Activated B cell treated with CpG ODN at 0.5 μM for 24 hours (primary cell): ENCODE measurements at regions not wholly inside any gene's neighbourhood (a gene's known extent, or its start where the extent isn't known, plus 50 kb on each side); places are given as distances from the start of the nearest gene placed in this dataset.

ENCODE experiments used
- ATAC-seq: fragments of 200-7000 bp; cut with Tn5 transposase; one replicate; pipeline ENCODE4 v1.10.0; 2021; ENCODE audit warnings: low read depth, mild to moderate bottlenecking, moderate library complexity
- CTCF ChIA-PET: fragments of 350-600 bp; sonication (Branson Sonifier 250); formaldehyde crosslinking; loops from one replicate; lab custom pipeline; 2021; ENCODE audit warnings: antibody characterized with exemption; lab: Charles Lee
- POLR2A ChIA-PET: fragments of 350-600 bp; sonication (Branson Sonifier 250); formaldehyde crosslinking; loops from one replicate; lab custom pipeline; 2021; ENCODE audit warnings: antibody characterized with exemption; lab: Charles Lee
- DNase-seq: peaks from one replicate; pipeline ENCODE4 v3.0.0; 2022
- H3K27ac Mint-ChIP-seq: one replicate; pipeline ENCODE4 v1.8.0; 2020; ENCODE audit warnings: mixed read lengths
- H3K27me3 Mint-ChIP-seq: one replicate; pipeline ENCODE4 v1.8.0; 2021; ENCODE audit warnings: mixed read lengths
- H3K36me3 Mint-ChIP-seq: one replicate; pipeline ENCODE4 v1.8.0; 2021; ENCODE audit warnings: low read depth, mixed read lengths
- H3K4me1 Mint-ChIP-seq: one replicate; pipeline ENCODE4 v1.8.0; 2021; ENCODE audit warnings: mixed read lengths
- H3K4me3 Mint-ChIP-seq: one replicate; pipeline ENCODE4 v1.8.0; 2020; ENCODE audit warnings: mild to moderate bottlenecking, mixed read lengths
- H3K9me3 Mint-ChIP-seq: one replicate; pipeline ENCODE4 v1.8.0; 2020; ENCODE audit warnings: mixed read lengths
- intact Hi-C: fragments of 100-400 bp; cut with micrococcal nuclease; formaldehyde crosslinking; loops from one replicate; pipeline ENCODE4 v1.15.1; 2024
- TF ChIP-seq, protein P1 (sequence below): fragments of 200-600 bp; IDR thresholded peaks from one replicate; pipeline ENCODE4 v1.8.0; 2022; ENCODE audit warnings: antibody characterized with exemption, mild to moderate bottlenecking

DNA sequence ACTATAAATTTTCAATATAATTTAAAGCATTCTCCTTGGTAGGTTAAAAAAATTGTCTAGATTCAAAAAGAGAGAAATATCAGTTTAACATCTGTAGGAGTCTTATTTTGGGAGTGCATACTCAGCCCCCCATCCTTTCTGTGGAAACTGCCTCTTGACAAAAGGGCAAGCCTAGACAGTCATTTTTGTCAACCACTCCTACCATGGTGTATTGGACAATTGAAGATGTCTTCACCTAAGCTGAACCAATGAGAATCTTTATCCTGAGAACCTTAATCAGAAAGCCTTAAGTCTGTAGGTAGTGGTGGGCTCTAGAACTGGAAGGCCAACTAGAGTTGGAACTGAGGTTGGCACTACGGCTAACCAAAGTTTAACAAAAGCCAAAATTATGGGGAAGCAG is 65.7 kb upstream of the MED13 start:
- H3K4me3 Mint-ChIP-seq: no peak overlapping the region
- intact Hi-C loops: no loop called here
- peaks cover 5% of the 10 kb centered on the region for H3K27me3 Mint-ChIP-seq
- H3K4me1 Mint-ChIP-seq: no peaks in the 10 kb centered on the region
- H3K9me3 Mint-ChIP-seq: no peaks in the 10 kb centered on the region
- TF ChIP-seq, protein P1, sequence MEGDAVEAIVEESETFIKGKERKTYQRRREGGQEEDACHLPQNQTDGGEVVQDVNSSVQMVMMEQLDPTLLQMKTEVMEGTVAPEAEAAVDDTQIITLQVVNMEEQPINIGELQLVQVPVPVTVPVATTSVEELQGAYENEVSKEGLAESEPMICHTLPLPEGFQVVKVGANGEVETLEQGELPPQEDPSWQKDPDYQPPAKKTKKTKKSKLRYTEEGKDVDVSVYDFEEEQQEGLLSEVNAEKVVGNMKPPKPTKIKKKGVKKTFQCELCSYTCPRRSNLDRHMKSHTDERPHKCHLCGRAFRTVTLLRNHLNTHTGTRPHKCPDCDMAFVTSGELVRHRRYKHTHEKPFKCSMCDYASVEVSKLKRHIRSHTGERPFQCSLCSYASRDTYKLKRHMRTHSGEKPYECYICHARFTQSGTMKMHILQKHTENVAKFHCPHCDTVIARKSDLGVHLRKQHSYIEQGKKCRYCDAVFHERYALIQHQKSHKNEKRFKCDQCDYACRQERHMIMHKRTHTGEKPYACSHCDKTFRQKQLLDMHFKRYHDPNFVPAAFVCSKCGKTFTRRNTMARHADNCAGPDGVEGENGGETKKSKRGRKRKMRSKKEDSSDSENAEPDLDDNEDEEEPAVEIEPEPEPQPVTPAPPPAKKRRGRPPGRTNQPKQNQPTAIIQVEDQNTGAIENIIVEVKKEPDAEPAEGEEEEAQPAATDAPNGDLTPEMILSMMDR: no peak
- no peak for ATAC-seq
- CTCF ChIA-PET: no interaction called here
- no peaks in the 10 kb centered on the region for H3K36me3 Mint-ChIP-seq
- POLR2A ChIA-PET: no interaction called here
- no peak for DNase-seq
- no peak overlapping the region for H3K27ac Mint-ChIP-seq

DNA sequence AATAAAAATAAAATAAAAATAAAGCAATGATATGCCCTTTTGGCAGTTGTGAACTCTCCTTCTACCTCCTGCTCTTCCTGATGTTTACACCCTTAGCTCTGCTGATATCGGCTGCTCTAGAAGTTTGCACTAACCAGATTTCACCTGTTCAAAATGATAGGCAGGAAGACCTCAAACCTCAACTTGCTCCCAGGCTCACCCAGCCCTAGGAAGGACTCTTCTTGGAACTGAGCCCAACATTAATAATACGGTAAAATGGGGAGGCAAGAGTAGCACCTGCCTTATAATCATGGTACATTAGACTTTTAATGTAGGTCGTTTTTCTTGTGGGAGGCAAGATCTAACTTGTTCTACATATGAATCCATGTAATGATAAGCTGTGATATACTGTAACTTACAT is 61.2 kb upstream of the MED13 start:
- H3K4me1 Mint-ChIP-seq: no peaks in the 10 kb centered on the region
- ATAC-seq (no peak), DNase-seq (no peak)
- intact Hi-C loops: no loop called here
- ChIA-PET CTCF (no interaction called here), POLR2A (no interaction called here)
- TF ChIP-seq, protein P1: no peak
- no peaks in the 10 kb centered on the region for H3K9me3 Mint-ChIP-seq
- no peak overlapping the region for H3K4me3 Mint-ChIP-seq
- H3K36me3 Mint-ChIP-seq: no peaks in the 10 kb centered on the region
- peaks cover 15% of the 10 kb centered on the region for H3K27me3 Mint-ChIP-seq
- H3K27ac Mint-ChIP-seq: no peak overlapping the region

DNA sequence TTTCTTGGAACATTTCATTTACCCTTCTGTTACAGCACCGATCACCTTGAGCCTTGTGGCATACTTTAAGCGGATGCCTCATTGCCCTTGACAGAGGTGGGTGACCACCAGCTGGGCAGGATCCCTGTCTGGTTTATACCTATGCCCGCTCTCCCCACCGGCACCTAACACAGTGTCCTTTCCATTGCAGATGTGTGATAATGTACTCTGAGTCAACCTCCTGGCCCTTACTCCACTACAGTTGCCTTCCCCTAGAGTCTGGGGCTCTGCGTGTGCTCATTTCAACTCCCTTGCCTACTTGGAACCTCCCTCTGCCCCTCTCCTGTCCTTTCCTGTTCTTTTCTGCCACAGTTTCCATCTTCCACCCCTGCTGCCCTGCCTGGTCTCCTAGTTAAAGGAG is 60.2 kb upstream of the MED13 start:
- POLR2A ChIA-PET: interaction anchor here (0.7 kb wide), 1 partner anchor 59 kb away, joined by 4 read pairs; no protein-coding TSS in a partner anchor
- no peak overlapping the region for H3K4me3 Mint-ChIP-seq
- no peak for DNase-seq
- H3K27ac Mint-ChIP-seq: no peak overlapping the region
- no peaks in the 10 kb centered on the region for H3K4me1 Mint-ChIP-seq
- H3K27me3 Mint-ChIP-seq: peaks cover 15% of the 10 kb centered on the region
- no peaks in the 10 kb centered on the region for H3K36me3 Mint-ChIP-seq
- CTCF ChIA-PET: no interaction called here
- no peaks in the 10 kb centered on the region for H3K9me3 Mint-ChIP-seq
- intact Hi-C loops: no loop called here
- no peak for ATAC-seq
- TF ChIP-seq, protein P1: no peak

DNA sequence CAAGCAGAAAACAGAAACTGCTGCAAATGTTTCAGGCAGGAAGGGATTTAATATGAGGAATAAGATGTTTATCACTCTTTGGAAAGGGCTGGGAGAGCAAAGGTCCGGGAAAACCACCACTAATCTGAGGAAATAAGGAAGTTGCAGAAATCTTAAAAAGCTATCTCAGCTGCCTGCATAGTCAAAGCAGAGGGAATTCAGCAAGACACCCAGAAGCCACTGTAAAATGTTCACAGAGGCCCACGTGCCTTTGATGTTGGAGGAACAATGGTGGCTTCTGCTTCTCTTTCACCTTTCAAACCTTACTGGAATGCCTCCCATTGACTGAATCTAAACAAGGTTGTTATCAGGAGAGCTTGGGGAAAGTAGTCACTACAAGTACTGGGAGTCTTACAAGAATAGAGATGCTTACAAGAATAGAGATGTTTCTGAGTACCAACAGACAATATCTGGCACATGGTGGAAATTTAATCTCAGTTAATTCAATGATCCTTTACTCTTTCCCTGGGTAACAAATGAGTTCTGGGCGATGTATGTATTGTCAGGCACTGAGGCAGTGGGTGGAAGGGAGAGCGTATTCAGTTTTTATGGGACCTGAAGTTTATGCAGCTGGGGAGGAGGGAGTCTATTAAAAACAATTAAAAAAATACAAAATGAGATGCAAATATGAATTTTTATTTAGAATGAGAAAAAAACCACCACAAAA is 56.1 kb upstream of the MED13 start:
- no peaks in the 10 kb centered on the region for H3K36me3 Mint-ChIP-seq
- peaks cover 7% of the 10 kb centered on the region for H3K4me1 Mint-ChIP-seq
- ATAC-seq: no peak
- intact Hi-C loops: no loop called here
- H3K4me3 Mint-ChIP-seq: no peak overlapping the region
- no peak for DNase-seq
- ChIA-PET POLR2A (no interaction called here), CTCF (no interaction called here)
- TF ChIP-seq, protein P1: no peak
- H3K27me3 Mint-ChIP-seq: peaks cover 13% of the 10 kb centered on the region
- H3K27ac Mint-ChIP-seq: no peak overlapping the region
- no peaks in the 10 kb centered on the region for H3K9me3 Mint-ChIP-seq

DNA sequence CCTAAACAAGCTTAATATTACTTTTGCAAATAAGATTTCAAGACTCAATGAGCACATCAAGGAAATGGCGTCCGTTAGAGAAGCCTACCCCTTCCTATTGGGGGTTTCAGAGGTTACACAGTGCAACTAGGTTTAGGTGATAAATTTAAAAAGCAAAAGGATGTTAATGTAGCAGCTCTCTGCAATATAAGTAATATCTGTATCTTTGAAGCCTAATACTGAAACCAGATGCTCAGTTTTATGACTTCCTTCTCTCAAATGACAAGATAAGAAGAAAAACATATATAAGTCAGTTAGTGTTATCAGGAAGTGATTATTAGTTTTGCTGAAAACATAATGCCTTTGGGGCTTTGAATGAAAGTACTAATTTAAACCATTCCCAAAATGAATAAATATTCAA is 54.3 kb upstream of the MED13 start:
- Mint-ChIP-seq H3K36me3 (no peaks in the 10 kb centered on the region), H3K4me1 (peaks cover 7% of the 10 kb centered on the region), H3K27me3 (peaks cover 6% of the 10 kb centered on the region), H3K4me3 (no peak overlapping the region), H3K27ac (no peak overlapping the region), H3K9me3 (no peaks in the 10 kb centered on the region)
- TF ChIP-seq, protein P1: no peak
- intact Hi-C loops: no loop called here
- ChIA-PET CTCF (interaction anchor here (1.5 kb wide), 1 partner anchor 10 kb away, joined by 5 read pairs; no protein-coding TSS in a partner anchor), POLR2A (no interaction called here)
- DNase-seq: no peak
- ATAC-seq: peak; percentile 60
